ENCODE measurements at regions not wholly inside any gene's neighbourhood (a gene's known extent, or its start where the extent isn't known, plus 50 kb on each side); places are given as distances from the start of the nearest gene placed in this dataset.
"Not testable (repeated sequence)": the region's sequence is repeated elsewhere in the genome, so short reads cannot be mapped to it uniquely, and the experiment has no call there.

DNA sequence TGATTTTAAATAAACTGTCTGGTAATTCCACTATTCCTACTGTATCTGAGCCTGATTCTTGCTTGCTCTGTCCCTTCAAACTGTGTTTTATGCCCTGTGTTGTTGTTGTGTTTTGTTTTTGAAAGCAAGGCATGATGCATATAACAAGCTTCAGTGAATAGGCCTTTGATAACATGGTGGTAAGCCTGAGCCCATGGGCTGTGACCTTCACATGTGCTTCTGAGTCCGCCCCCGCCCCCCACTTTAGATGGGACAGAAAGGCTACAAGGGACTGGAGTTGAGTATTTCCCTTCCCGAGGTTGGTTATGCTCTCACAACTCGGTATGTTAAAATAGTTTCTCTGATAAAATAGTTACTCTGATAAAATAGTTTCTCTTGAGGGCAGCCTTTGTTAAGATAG lies 119.0 kb upstream of the WNT7A start:
- no peaks in the 10 kb centered on the region for H3K4me1 ChIP-seq (ENCODE audit: control insufficient read depth, insufficient read depth, low read length)
- H3K4me3 ChIP-seq (ENCODE audit: low read depth in 2 of 2, low read length in 2 of 2) = no peak overlapping the region
- in situ Hi-C loops (cut with HindIII; ENCODE audit: low pct_unique_long_range_greater_than_20kb, low sequenced_read_pairs) (no loop called here), intact Hi-C loops (cut with micrococcal nuclease; ENCODE audit: unreplicated experiment) (no loop called here)
- ChIA-PET POLR2A (no interaction called here), CTCF (no interaction called here)
- TF ChIP-seq, protein P1, sequence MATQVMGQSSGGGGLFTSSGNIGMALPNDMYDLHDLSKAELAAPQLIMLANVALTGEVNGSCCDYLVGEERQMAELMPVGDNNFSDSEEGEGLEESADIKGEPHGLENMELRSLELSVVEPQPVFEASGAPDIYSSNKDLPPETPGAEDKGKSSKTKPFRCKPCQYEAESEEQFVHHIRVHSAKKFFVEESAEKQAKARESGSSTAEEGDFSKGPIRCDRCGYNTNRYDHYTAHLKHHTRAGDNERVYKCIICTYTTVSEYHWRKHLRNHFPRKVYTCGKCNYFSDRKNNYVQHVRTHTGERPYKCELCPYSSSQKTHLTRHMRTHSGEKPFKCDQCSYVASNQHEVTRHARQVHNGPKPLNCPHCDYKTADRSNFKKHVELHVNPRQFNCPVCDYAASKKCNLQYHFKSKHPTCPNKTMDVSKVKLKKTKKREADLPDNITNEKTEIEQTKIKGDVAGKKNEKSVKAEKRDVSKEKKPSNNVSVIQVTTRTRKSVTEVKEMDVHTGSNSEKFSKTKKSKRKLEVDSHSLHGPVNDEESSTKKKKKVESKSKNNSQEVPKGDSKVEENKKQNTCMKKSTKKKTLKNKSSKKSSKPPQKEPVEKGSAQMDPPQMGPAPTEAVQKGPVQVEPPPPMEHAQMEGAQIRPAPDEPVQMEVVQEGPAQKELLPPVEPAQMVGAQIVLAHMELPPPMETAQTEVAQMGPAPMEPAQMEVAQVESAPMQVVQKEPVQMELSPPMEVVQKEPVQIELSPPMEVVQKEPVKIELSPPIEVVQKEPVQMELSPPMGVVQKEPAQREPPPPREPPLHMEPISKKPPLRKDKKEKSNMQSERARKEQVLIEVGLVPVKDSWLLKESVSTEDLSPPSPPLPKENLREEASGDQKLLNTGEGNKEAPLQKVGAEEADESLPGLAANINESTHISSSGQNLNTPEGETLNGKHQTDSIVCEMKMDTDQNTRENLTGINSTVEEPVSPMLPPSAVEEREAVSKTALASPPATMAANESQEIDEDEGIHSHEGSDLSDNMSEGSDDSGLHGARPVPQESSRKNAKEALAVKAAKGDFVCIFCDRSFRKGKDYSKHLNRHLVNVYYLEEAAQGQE (IDR thresholded peaks at IDR 0.05; ENCODE audit: insufficient read depth in 1 of 2, low read depth in 2 of 2, low read length in 1 of 2) = no peak
- TF ChIP-seq SIN3A (IDR thresholded peaks at IDR 0.05; ENCODE audit: borderline replicate concordance, insufficient read depth, low read depth, low read length) = no peak
- no peak for TF ChIP-seq POLR2AphosphoS5 (IDR thresholded peaks at IDR 0.05; ENCODE audit: low read depth, low read length)
- TF ChIP-seq, protein P2, sequence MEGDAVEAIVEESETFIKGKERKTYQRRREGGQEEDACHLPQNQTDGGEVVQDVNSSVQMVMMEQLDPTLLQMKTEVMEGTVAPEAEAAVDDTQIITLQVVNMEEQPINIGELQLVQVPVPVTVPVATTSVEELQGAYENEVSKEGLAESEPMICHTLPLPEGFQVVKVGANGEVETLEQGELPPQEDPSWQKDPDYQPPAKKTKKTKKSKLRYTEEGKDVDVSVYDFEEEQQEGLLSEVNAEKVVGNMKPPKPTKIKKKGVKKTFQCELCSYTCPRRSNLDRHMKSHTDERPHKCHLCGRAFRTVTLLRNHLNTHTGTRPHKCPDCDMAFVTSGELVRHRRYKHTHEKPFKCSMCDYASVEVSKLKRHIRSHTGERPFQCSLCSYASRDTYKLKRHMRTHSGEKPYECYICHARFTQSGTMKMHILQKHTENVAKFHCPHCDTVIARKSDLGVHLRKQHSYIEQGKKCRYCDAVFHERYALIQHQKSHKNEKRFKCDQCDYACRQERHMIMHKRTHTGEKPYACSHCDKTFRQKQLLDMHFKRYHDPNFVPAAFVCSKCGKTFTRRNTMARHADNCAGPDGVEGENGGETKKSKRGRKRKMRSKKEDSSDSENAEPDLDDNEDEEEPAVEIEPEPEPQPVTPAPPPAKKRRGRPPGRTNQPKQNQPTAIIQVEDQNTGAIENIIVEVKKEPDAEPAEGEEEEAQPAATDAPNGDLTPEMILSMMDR (IDR thresholded peaks at IDR 0.05) = no peak
- TF ChIP-seq TCF7L2 (IDR thresholded peaks at IDR 0.05; ENCODE audit: low read depth, low read length) = no peak
- H3K27me3 ChIP-seq (ENCODE audit: control insufficient read depth, insufficient read depth, low read length) = no peaks in the 10 kb centered on the region
- H3K27ac ChIP-seq (ENCODE audit: low read length) = no peak overlapping the region
- H3K36me3 ChIP-seq (ENCODE audit: control insufficient read depth, insufficient read depth, low read length) = no peaks in the 10 kb centered on the region
- ATAC-seq (no peak), DNase-seq (ENCODE audit: low read depth, low spot score) (no peak)
- no peaks in the 10 kb centered on the region for H3K9me3 ChIP-seq (ENCODE audit: control insufficient read depth, insufficient read depth, low read depth, low read length)
- no TSS peak for BruUV-seq (replicated peaks)

DNA sequence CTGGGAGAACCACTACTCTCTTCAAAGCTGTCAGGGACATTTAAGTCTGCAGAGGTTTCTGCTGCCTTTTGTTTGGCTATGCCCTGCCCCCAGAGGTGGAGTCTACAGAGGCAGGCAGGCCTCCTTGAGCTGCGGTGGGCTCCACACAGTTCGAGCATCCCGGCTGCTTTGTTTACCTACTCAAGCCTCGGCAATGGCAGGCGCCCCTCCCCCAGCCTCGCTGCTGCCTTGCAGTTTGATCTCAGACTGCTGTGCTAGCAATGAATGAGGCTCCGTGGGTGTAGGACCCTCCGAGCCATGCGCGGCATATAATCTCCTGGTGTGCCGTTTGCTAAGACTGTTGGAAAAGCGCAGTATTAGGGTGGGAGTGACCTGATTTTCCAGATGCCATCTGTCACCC lies 115.3 kb upstream of the WNT7A start:
- intact Hi-C loops (cut with micrococcal nuclease; ENCODE audit: unreplicated experiment); H3K4me3 ChIP-seq (ENCODE audit: low read depth in 2 of 2, low read length in 2 of 2); POLR2A ChIA-PET; H3K27me3 ChIP-seq (ENCODE audit: control insufficient read depth, insufficient read depth, low read length); BruUV-seq (replicated peaks); H3K36me3 ChIP-seq (ENCODE audit: control insufficient read depth, insufficient read depth, low read length); in situ Hi-C loops (cut with HindIII; ENCODE audit: low pct_unique_long_range_greater_than_20kb, low sequenced_read_pairs); ATAC-seq; H3K4me1 ChIP-seq (ENCODE audit: control insufficient read depth, insufficient read depth, low read length); H3K27ac ChIP-seq (ENCODE audit: low read length); CTCF ChIA-PET; DNase-seq (ENCODE audit: low read depth, low spot score); H3K9me3 ChIP-seq (ENCODE audit: control insufficient read depth, insufficient read depth, low read depth, low read length): not testable (repeated sequence)

DNA sequence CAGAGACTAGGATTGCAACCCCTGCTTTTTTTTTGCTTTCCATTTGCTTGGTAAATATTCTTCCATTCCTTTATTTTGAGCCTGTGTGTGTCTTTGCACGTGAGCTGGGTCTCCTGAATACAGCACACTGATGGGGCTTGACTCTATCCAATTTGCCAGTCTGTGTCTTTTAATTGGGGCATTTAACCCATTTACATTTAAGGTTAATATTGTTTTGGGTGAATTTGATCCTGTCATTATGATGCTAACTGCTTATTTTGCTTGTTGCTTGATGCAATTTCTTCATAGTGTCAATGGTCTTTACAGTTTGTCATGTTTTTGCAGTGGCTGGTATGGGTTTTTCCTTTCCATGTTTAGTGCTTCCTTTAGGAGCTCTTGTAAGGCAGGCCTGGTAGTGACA lies 109.1 kb upstream of the WNT7A start:
- intact Hi-C loops (cut with micrococcal nuclease; ENCODE audit: unreplicated experiment); H3K36me3 ChIP-seq (ENCODE audit: control insufficient read depth, insufficient read depth, low read length); in situ Hi-C loops (cut with HindIII; ENCODE audit: low pct_unique_long_range_greater_than_20kb, low sequenced_read_pairs); H3K9me3 ChIP-seq (ENCODE audit: control insufficient read depth, insufficient read depth, low read depth, low read length); H3K4me3 ChIP-seq (ENCODE audit: low read depth in 2 of 2, low read length in 2 of 2); POLR2A ChIA-PET; ATAC-seq; CTCF ChIA-PET; H3K27me3 ChIP-seq (ENCODE audit: control insufficient read depth, insufficient read depth, low read length); BruUV-seq (replicated peaks); H3K4me1 ChIP-seq (ENCODE audit: control insufficient read depth, insufficient read depth, low read length); DNase-seq (ENCODE audit: low read depth, low spot score); H3K27ac ChIP-seq (ENCODE audit: low read length): not testable (repeated sequence)

Data from Panc1 (cell line).